ENCODE measurements at regions not wholly inside any gene's neighbourhood (a gene's known extent, or its start where the extent isn't known, plus 50 kb on each side); places are given as distances from the start of the nearest gene placed in this dataset.
"Not testable (repeated sequence)": the region's sequence is repeated elsewhere in the genome, so short reads cannot be mapped to it uniquely, and the experiment has no call there.

- DNase-seq (ENCODE audit: low read depth), result peak; percentile 56
These were observed 291.5 kb upstream of the CCDC179 start for GRCh38 chr11:23151819-23152218.

- no peak for DNase-seq (ENCODE audit: low read depth)
These were observed 295.2 kb upstream of the CCDC179 start for GRCh38 chr11:23155503-23155902.

GRCh38 chr11:23164022-23164421, 303.7 kb upstream of the CCDC179 start:
- DNase-seq (ENCODE audit: low read depth), result no peak

GRCh38 chr11:23166376-23166775, 306.1 kb upstream of the CCDC179 start:
- DNase-seq (ENCODE audit: low read depth), result no peak

- DNase-seq (ENCODE audit: low read depth), result no peak
These were observed 319.3 kb upstream of the CCDC179 start for GRCh38 chr11:23179609-23180008.

GRCh38 chr11:23181022-23181807, 320.9 kb upstream of the CCDC179 start:
- no peak for DNase-seq (ENCODE audit: low read depth)

GRCh38 chr11:23192256-23192655, 332.0 kb upstream of the CCDC179 start:
- DNase-seq (ENCODE audit: low read depth), result peak; percentile 81

- DNase-seq (ENCODE audit: low read depth), result peak; percentile 10
These were observed 341.8 kb upstream of the CCDC179 start for GRCh38 chr11:23201936-23202522.

- no peak for DNase-seq (ENCODE audit: low read depth)
These were observed 342.3 kb upstream of the CCDC179 start for GRCh38 chr11:23202611-23203010.

- peak; percentile 83 for DNase-seq (ENCODE audit: low read depth)
These were observed 345.0 kb upstream of the CCDC179 start for GRCh38 chr11:23205156-23205871.

GRCh38 chr11:23206741-23207336, 346.6 kb upstream of the CCDC179 start:
- peak; percentile 55 for DNase-seq (ENCODE audit: low read depth)

- DNase-seq (ENCODE audit: low read depth), result peak; percentile 20
These were observed 350.9 kb upstream of the CCDC179 start for GRCh38 chr11:23211221-23211620.

- no peak for DNase-seq (ENCODE audit: low read depth)
These were observed 352.5 kb upstream of the CCDC179 start for GRCh38 chr11:23212807-23213206.

GRCh38 chr11:23217072-23217471, 356.8 kb upstream of the CCDC179 start:
- no peak for DNase-seq (ENCODE audit: low read depth)

- DNase-seq (ENCODE audit: low read depth), result not testable (repeated sequence)
These were observed 359.8 kb upstream of the CCDC179 start for GRCh38 chr11:23220086-23220485.

- no peak for DNase-seq (ENCODE audit: low read depth)
These were observed 361.1 kb upstream of the CCDC179 start for GRCh38 chr11:23221366-23221765.

GRCh38 chr11:23226331-23227077, 366.2 kb upstream of the CCDC179 start:
- DNase-seq (ENCODE audit: low read depth), result peak; percentile 29

- peak; percentile 21 for DNase-seq (ENCODE audit: low read depth)
These were observed 366.8 kb upstream of the CCDC179 start for GRCh38 chr11:23227078-23227445.

- DNase-seq (ENCODE audit: low read depth), result no peak
These were observed 372.4 kb upstream of the CCDC179 start for GRCh38 chr11:23232652-23233051.

- DNase-seq (ENCODE audit: low read depth), result peak; percentile 73
These were observed 372.8 kb upstream of the CCDC179 start for GRCh38 chr11:23233075-23233474.

- DNase-seq (ENCODE audit: low read depth), result peak; percentile 93
These were observed 376.7 kb upstream of the CCDC179 start for GRCh38 chr11:23236826-23237555.

Data from iris pigment epithelial cell (primary cell).